NCI-H524 treated with DMSO at 0.1 percent for 48 hours (cell line): ENCODE measurements at regions not wholly inside any gene's neighbourhood (a gene's known extent, or its start where the extent isn't known, plus 50 kb on each side); places are given as distances from the start of the nearest gene placed in this dataset.
"Not testable (repeated sequence)": the region's sequence is repeated elsewhere in the genome, so short reads cannot be mapped to it uniquely, and the experiment has no call there.

ENCODE experiments used
- DNase-seq: peaks from one replicate; lab custom pipeline; 2025; lab: John Stamatoyannopoulos, UW

DNA sequence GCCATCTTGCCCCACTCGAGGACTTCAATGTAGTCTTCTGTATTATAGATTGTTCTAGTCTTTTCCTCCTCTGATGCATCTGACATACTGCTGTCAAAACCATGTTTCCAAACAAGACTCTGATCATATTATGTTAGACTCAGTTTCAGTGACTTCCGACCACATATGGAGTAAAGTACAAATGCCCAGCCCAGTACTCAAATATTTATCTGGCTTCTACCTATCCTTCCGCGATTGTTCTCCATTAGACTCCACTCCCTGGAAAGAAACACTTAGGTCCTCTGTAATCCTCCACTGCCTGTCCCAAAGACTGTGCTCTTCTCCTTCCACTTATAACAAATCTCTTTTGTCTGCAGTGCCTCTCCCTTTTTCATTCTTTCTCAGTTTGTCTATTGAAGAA, 439.5 kb downstream of the EFNB2 start:
- no peak for DNase-seq

DNA sequence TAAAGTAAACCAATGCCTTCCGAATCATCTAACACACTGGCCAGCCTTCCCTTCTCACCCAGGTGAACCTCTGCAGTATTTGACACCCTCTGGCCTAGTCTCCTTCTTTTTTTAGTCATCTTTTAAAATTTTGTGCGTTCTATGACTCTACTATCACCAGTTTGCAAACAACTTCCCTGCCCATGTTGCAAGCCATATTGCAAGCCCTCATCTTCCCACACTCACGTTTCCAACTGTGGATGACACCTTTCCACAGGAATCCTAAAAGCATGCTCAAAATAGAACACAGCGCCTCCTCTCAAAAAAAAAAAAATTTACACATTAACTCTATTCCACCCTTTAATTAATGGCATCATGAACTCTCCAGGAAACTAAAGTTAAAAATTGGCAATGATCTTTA, 440.1 kb downstream of the EFNB2 start:
- DNase-seq: no peak

DNA sequence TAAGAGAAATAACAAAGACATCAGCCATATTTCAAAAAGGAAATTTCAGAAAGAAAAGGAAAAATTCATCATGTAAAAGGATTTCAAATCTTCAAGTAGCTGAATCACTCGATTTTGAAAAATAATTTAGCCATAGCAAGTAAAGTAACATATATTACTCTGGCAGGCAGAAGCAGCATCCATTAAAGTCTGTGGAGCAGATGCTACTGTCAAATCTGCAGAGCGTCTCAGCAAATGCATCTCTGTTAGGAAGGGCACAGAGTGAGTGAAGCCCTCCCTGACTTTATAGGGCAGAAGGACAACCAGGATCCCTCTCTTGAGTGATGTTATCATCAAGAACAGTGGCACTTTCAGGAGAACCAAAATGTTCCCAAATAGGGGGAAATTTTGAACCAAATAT, 445.5 kb downstream of the EFNB2 start:
- DNase-seq: no peak

DNA sequence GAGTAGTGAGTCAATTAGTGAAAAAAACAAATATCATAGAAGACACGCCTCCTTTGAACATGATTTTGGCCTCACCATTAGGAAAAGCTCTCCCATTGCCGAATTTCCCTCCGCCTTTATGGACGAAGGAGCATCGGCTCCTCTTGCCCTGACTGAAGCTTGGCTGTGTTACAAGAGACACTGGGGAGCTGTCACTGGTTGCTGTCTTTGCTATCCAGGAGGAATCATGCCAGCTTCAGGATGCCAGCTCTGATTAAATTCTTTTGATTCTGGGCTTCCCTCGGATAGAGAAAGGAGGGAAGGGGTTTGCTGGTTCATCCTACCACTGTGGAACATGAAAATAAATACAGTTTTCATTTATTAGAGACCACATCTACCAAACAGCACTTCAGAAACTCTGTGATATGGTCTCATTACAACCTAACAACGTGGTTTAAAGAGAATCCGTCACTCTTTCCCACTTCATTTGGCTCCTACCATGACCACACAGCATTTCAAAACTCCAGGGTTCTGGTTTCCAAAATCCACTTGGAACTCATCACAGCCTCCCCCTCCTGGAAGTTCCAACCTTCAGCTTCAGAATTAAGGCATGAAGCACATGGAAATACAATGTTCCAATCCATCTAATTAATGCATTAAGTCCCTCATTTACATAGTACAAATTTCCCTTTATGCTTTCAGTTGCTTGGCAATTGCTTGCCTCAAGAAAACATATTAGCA, 446.0 kb downstream of the EFNB2 start:
- no peak for DNase-seq

DNA sequence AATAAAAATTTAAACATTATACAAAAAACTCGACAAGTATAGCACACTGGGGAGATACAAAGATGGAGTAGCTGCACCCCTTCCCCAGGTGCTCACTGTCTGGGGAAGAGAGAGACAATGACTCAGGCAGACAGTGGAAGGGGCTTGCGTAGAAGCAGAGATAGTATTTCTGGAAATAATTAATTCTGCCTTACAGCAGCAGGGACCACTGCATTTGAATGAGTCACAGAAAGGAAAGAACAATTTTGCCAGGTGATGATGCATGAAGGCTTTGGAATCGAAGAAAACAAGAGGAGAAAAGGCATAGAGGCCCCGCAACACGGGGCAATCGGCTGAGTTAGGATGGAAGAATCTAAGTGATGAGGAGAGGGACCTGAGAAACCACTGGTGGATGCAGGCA, 447.4 kb downstream of the EFNB2 start:
- no peak for DNase-seq

DNA sequence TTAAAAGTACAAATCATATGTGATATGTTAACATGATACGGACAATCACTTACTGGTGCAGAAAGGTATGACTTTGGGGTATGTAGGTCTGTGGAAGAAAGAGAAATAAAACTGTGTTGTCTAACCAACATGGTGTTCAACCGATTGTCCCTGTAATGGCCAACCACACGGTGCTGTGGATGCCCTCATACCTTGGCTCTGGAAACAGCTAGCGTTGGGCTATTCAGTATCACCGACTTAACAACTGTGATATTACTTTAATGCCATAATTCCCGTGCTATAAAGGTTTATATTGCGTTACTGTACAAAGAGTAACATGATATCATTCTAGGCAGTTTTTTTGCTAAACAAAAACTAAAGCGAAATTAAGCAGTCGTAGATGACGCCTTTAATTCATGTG, 448.3 kb downstream of the EFNB2 start:
- no peak for DNase-seq

DNA sequence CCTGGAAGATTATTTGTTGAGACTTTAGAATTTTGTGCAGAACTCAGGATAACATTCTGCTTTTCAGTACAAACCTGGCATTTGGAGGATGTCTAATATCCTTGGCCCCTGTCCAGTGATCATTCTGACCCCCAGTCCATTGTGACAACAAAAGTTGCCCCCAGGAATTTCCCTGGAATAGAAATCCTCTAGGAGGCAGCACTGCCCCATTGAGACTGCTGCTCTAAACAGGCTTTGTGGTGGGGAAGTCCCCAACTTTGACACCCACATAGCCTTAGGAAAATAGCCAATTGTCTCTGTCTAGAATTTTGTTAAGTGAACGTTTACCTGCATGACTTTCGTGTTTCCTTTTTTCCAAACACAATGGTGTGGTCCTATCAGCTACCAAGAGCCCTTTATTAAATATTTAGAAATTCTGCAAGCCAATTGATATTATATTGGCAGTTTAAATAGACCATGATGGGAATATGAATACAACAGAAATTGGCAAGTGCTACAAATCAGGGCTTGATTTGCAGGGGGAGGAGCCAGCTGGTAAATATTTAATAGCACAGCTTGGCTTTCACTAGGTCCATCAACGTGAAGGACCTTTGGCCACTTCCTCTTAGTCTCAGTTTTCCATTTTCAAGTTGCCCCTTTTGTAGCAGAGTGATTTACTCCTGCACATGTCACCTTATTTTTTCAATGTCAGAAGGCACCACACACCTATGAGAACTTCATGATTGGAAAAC, 451.7 kb downstream of the EFNB2 start:
- no peak for DNase-seq

DNA sequence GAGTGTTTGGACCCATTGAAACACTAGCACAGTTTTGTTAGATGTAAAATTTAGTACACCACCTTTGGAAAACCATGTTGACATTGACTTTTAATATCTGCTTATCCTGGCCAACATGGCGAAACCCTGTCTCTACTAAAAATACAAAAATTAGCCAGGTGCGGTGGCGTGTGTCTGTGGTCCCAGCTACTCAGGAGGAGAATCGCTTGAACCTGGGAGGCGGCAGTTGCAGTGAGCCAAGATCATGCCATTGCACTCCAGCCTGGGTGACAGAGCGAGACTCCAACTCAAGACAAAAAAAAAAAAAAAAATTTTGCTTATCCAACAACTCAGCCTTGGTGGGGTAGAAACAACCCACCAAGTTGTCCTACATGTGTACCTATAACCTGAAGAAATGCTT, 454.2 kb downstream of the EFNB2 start:
- not testable (repeated sequence) for DNase-seq

DNA sequence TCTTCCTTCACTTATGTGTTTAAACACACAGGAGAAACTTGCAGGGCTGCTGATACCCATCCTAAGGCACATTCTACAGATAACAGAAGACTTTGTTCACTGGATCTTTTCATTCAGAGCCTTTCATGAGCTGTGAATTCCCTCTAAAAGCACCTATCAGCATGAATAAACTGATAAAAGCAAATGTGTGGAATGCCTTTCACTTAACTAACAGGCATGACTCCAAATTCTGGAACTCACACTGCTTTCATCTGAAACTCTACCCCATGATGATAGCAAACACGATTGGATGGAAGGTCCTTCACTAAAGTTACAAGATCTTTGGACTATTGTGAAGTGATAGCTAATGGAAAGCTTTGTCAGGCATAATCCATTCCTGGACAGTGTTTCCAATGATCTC, 457.3 kb downstream of the EFNB2 start:
- no peak for DNase-seq

DNA sequence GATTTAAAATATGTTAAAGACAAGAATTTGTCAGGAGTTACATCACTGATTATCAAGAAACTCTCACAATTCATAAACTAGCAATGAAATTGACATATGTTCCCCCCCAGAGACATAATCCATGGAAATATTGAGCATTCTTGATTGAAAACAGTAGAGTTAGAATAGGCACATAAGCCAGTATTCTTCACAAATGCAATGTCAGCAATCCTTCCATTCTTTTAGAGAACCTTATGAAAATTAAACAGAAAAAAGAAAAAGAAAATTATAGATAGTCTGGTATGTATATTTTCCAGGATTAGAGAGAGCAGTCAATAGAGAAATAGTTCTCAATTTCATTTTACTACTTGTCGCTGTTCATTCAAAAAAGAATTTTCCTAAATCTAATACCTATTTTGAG, 458.4 kb downstream of the EFNB2 start:
- DNase-seq: no peak

DNA sequence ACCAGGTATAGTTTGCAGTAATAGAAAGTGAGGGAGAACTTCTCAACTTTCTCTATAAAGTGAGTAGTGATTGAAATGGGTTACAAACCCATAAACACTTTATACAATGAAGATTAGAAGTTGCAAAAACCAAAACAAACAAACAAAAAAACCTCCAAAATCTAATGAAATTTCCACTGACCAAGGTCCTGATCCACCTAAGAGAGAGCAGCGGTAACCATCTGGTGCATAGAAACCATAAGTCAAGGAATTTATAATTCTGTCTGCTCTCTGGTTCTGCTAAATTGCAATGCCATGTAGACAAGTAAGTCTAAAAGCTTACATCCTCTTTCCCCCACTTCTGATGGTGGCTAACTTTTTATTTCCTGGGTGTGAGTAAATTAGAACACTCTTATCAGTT, 463.4 kb downstream of the EFNB2 start:
- no peak for DNase-seq

DNA sequence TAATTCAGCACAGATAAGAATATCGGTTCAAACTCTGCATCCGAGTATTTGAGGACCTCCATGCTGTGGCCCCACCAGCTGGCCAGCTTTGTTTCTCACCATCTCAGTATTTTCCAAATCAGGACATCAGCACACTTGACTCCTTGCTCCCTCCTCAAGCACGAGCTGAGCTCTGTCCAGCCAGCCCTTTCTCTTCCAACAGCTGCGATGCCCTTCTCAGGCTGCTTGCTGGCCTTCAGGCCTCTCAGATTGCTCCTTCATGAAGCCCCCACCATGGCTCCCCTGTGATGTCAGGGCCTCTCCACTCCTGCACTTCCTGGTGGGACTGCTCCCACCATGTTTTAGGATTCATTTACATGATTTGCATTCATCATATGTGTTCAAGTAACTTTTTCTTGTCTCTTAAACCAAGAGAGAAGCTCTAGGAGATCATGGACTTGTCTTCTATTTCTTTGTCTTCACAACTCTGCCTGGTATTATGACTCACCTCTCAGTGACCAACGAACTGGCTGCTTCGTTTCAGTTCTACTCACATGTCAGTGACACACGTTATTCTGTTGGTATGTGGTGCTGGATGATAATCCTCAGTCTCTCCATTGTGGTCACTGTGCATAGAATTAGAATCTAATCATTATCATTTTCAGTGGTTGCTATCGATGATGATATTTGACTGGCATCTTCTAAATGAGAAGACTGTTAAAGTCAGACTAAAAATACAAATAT, 471.7 kb downstream of the EFNB2 start:
- DNase-seq: no peak

DNA sequence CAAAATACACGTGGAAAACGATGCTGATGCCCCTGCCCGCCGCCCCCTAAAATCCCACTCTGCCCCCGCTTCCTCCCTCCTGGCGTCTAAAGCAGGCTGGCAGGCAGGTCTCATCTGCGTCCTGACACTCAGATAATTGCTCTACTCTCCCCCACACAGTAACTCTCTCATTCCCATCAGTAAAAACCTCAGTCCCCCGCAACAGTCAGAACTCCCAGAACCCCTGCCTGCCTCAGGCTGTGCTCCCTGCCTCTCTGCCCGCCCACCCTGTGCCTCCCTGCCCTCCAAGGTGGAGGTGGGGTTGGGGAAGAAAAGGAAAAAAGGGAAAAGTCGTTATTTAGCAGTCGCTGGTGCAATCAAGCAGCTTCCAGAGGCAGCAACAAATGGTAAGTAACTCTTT, 473.7 kb downstream of the EFNB2 start:
- no peak for DNase-seq

DNA sequence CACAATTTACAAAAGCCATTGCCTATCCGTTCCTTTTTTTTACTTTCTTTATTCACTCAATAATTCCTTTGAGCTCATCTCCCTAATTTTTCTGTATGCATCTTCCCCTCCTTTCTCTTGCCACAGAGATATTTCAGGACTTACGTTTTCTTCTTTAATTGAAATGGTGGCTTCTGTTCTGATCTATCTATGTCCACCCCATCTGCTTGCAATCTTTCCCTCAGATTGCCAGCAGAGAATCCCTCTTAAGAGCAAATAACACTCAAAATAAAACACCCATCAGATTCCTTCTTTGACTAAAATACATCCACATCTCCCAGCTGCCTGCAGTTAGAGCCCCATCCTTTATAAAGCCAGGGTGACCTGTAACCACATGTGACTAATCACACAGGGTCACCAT, 478.6 kb downstream of the EFNB2 start:
- no peak for DNase-seq

DNA sequence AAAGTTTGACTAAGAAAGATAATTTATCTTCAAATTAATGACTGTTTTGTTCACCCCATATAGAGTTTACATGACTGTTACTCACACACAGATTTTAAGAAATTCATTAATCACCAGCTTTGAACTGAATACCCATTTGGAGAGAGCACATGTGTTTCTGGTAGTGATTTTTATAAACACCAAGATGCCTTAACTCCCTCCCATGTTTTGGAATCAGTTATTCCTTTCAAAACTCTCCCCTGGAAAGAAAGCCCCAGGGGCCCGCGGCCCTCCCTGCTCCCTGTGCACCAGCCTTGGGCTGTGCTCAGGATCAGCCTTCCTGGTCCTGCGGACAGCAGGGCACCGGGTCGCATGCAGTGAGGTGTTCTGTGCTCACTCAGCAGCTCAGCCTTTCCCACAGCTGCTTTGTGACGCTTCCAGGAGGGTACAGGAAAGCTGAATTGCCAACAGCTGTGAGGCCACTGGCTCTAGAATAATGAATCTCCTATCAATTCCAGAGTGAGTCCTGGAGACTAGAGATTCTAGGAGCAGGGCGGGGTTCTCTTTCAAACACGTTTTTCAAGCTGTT, 483.2 kb downstream of the EFNB2 start:
- no peak for DNase-seq

DNA sequence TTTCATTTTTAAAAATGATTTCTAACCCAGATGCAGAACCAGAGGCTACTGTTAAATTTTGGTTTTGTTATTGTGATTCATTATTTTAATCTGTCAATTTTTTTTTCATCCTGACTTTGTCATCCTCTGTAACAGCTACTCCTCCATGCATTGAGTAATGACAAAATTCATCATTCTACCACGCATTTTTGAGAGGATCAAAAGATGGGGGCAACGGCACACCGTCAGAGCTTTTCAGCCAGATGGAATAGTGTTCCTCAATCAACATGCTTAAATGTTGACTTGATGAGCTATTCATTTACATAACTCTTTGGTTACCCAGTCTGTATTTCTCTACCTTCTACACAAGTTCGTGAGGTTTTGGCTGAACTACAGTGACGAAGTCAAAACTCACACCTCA, 486.3 kb downstream of the EFNB2 start:
- DNase-seq: no peak

DNA sequence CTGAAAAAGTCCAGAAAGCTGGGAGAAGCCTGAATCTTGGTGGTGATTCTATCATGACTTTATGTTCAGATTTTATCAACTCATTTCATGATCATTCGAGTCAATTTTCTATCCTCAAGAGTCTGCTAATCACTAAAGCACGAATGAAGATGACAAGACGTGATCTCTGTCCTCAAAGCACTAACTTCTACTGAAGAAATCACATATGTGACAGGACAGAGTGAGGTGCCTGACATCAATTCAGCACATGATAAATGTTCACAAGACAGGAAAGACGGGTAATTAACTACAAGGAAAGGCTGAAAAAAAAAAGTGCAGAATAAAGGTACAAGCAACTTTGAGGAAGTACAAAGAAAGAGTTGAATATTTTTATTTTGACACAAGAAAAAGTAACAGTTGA, 487.1 kb downstream of the EFNB2 start:
- DNase-seq: no peak

DNA sequence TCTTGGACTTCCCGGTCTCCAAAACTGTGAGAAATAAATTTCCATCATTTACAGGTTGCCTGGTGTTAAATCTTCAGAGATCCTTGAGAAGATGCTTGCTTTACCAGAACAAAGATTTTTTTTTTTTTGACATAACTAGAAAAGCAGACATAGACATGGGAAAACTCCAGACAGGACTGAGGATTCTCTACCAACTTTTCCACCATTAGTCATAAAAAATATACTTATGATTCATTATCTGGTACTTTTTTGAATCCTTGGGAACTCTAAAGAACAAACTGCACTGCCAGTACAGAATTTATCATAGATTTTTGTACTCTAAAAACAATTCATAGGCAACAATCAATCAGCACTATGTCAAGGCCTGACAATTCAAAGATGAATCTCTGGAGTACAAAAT, 487.6 kb downstream of the EFNB2 start:
- DNase-seq: no peak

DNA sequence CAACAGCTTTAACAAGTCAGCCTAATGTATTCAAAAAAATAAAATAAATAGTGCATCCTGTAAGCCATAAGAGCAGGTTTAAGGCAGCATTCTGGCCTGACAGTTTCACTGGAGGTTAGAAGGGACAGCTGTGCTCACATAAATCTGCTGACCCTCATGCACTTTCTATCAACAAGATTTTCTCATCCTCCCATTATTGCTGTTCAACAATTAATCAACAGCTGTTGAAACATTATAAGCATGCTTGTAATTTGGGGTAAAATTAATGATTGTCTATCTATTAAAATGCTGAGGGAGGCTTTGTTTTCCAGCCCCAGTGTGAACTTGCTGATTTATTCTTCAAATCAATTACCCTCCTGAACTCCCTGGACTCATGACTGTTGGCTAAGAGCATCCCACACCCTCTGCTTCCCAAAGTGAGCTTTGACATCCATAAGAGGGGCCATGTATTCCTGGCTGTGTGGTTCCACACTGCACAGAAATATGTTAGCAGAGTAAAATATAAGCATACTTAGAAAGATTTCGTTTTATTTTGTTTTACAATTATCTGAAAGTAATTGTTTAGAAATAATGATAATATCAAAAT, 492.4 kb downstream of the EFNB2 start:
- no peak for DNase-seq

DNA sequence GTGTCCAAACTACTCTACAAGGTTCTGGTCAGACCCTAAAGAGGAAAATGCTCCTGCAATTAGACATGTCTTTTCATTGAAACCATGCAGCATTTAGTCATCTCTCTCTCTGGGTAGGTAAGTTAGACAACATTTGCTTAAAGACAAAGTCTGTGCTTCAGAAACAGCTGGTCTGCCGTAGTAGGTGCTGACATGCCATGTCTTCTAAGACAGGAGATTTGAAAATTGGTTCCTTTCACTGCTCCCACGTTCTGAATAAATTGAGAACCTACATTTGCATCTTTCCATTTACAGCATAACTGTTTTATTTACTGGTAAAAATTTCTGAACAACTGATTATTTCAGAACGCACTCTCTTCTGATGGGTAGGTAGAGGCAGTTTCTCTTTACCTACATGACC, 494.0 kb downstream of the EFNB2 start:
- DNase-seq: no peak

DNA sequence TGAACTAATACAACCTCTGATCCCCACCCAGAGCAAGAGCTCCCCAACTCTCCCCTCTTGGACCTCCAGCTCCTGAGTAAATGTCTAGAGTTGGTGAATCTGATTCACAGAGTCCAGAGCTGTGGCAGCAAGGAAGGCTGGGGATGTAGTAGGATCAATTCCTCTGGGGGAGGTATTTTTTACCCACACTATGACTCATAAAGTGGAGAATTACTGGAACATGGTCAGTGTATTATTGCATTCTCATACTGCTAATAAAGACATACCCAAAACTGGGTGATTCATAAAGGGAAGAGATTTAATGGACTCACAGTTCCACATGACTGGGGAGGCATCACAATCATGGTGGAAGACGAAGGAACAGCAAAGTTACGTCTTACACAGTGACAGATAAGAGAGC, 496.7 kb downstream of the EFNB2 start:
- DNase-seq: no peak

DNA sequence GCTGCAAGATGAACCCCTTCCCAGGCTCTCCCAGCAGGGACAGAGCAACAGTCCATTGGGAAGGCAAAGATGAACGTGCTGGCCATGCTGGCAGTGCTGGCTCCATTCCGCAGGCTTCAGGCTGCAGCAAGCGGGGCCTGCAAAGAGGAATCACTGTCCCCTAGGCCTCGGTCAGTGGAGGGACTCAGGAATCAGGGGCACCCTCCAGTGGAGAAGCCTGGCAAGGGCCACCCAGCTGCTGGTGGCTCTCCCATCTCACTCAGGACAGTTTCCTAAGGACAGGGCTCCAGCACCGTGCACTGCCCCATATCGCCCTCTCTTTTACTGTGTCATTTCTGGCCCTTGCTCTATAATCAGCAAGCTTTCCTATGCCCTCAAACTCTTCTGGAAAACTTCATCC, 498.6 kb downstream of the EFNB2 start:
- no peak for DNase-seq

DNA sequence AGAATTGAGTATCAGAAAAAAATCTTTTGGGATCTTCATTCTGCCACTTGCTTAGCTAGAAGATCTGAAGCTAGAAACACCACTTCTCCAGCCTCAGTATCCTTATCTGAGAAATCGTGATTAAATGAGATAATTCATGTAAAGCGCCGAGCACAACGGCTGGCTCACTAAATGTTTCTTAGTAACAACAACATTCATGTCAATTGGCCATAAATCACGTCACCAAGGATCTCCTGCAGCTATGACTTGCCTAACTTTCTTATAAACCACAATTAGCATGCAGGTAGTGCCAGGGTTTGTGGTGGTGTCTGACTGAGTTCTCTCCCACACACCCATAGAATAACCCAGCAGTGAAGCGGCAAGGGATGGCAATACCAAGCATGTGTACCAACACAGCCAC, 501.3 kb downstream of the EFNB2 start:
- no peak for DNase-seq
